Transverse colon (tissue), 4 donors: ENCODE measurements at regions not wholly inside any gene's neighbourhood (a gene's known extent, or its start where the extent isn't known, plus 50 kb on each side); places are given as distances from the start of the nearest gene placed in this dataset.

ENCODE experiments used
- DNase-seq: peaks from one replicate; pipeline ENCODE4 v3.0.0-alpha.2; 2019
- H3K27ac ChIP-seq, 4 donors: fragments of 200-600 bp; sonication (generic); 2 replicates each; pipeline ENCODE4 v1.5.1; 2016 to 2018; ENCODE audit warnings: inconsistent platforms in 4 of 4
- H3K27me3 ChIP-seq: fragments of 200-600 bp; sonication (generic); 2 replicates; pipeline ENCODE4 v1.5.1; 2017; ENCODE audit warnings: inconsistent platforms
- H3K36me3 ChIP-seq, 4 donors: fragments of 200-600 bp; sonication (generic); 2 replicates each; pipeline ENCODE4 v1.5.1; 2017 to 2019; ENCODE audit warnings: inconsistent platforms in 4 of 4
- H3K4me1 ChIP-seq, 4 donors: fragments of 200-600 bp; sonication (generic); 2 replicates each; pipeline ENCODE4 v1.5.1; 2017 to 2020; ENCODE audit warnings: inconsistent platforms in 4 of 4
- H3K4me3 ChIP-seq, 4 donors: fragments of 200-600 bp; sonication (generic); 1 replicate in 1 of 4; 2 replicates in 3 of 4; pipeline versions ENCODE4 v1.5.1 to v1.6.1; 2017 to 2019; ENCODE audit warnings: inconsistent platforms in 4 of 4
- H3K9me3 ChIP-seq, 2 donors: fragments of 200-600 bp; sonication (generic); 2 replicates each; pipeline ENCODE4 v1.5.1; 2017 to 2019; ENCODE audit warnings: inconsistent platforms in 2 of 2
- EP300 ChIP-seq: sonication (generic); formaldehyde crosslinking; IDR thresholded peaks from one replicate; pipeline ENCODE4 v1.6.1; 2017; ENCODE audit warnings: antibody characterized with exemption, low read depth
- POLR2A ChIP-seq: fragments of 450-650 bp; IDR thresholded peaks from one replicate; pipeline ENCODE4 v1.6.1; 2016; ENCODE audit warnings: antibody characterized with exemption, mild to moderate bottlenecking, moderate library complexity
- POLR2AphosphoS5 ChIP-seq, 3 donors: sonication (generic); formaldehyde crosslinking; IDR thresholded peaks; one replicate each; pipeline ENCODE4 v1.6.1; 2016; ENCODE audit warnings: antibody characterized with exemption in 3 of 3
- WGBS, 2 donors: methylation state at CpG; one replicate each; pipeline ENCODE4 v1.1.5; 2018; ENCODE audit warnings: low coverage in 1 of 2; 5-methylcytosine and 5-hydroxymethylcytosine counted together
- in situ Hi-C, 4 donors: fragments of 200-750 bp; cut with MboI; loops; one replicate each; pipeline versions ENCODE4 v1.15.0 to v1.15.1; 2017; ENCODE audit warnings: low sequenced_read_pairs in 3 of 4, low pct_ligation_motif_present in 1 of 4, low pct_unique_long_range_greater_than_20kb in 1 of 4
- intact Hi-C: fragments of 100-400 bp; cut with DNase I; formaldehyde crosslinking; loops from one replicate; pipeline ENCODE4 v1.15.1; 2023; ENCODE audit warnings: low total_unique reads
- TF ChIP-seq, protein P1 (sequence below), 5 experiments: fragments of 200-600 bp in 3 of 5; fragments of 450-650 bp in 2 of 5; sonication (generic) in 3 of 5; IDR thresholded peaks; 1 replicate in 2 of 5; 2 replicates in 3 of 5; pipeline ENCODE4 v1.5.1; 2016 to 2017; ENCODE audit warnings: antibody characterized with exemption in 5 of 5, inconsistent platforms in 3 of 5, mild to moderate bottlenecking in 2 of 5, moderate library complexity in 1 of 5

DNA sequence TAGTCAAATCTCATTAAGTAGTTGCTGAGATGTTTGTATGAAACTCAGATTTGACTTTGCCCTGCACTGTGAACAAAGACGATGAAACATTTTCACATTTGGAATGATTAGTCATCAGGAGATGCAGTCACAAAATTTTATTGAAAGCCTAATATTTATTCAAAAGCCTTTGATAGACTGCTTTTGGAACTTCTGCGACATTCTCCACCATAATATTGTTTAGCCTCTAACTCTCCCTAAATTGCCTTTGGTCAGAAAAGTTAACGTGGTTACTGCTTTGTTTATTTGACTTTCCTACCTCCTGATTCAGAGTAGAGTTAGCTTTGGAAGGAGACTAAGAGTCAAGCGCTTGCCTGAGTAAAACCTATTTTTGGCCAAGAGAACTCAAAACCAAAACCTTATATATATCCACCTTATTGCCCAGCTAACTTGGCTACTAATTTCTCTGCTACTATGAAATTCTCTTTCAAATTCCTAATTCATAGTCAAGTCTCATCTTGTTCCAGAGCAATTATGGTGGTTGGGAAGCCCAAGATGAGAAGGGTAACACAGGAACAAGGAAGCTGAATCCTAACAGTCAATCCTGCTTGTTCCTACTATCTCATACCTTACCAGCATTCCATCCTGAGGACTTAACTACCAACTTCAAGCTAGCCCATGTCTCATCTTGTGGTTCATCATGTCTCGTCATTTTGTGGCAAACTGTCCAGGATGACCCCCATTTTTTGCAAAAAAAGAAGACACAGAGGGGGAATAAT lies 429.6 kb downstream of the USP25 start:
- Histone ChIP-seq H3K4me3 (no peak overlapping the region), H3K9me3 (no peaks in the 10 kb centered on the region), H3K27ac (no peak overlapping the region), H3K27me3 (no peaks in the 10 kb centered on the region), H3K4me1 (no peaks in the 10 kb centered on the region), H3K36me3 (no peaks in the 10 kb centered on the region)
- WGBS, 2 donors = 50 to 60% methylated on average over 4 to 5 of the region's 5 CpGs
- intact Hi-C loops = no loop called here
- no peak for DNase-seq
- TF ChIP-seq POLR2A (no peak), POLR2AphosphoS5 (IDR thresholded peaks at IDR 0.05) (no peak), EP300 (no peak)
- TF ChIP-seq, protein P1, sequence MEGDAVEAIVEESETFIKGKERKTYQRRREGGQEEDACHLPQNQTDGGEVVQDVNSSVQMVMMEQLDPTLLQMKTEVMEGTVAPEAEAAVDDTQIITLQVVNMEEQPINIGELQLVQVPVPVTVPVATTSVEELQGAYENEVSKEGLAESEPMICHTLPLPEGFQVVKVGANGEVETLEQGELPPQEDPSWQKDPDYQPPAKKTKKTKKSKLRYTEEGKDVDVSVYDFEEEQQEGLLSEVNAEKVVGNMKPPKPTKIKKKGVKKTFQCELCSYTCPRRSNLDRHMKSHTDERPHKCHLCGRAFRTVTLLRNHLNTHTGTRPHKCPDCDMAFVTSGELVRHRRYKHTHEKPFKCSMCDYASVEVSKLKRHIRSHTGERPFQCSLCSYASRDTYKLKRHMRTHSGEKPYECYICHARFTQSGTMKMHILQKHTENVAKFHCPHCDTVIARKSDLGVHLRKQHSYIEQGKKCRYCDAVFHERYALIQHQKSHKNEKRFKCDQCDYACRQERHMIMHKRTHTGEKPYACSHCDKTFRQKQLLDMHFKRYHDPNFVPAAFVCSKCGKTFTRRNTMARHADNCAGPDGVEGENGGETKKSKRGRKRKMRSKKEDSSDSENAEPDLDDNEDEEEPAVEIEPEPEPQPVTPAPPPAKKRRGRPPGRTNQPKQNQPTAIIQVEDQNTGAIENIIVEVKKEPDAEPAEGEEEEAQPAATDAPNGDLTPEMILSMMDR (IDR thresholded peaks at IDR 0.05) = no peak
- in situ Hi-C loops = no loop called here

DNA sequence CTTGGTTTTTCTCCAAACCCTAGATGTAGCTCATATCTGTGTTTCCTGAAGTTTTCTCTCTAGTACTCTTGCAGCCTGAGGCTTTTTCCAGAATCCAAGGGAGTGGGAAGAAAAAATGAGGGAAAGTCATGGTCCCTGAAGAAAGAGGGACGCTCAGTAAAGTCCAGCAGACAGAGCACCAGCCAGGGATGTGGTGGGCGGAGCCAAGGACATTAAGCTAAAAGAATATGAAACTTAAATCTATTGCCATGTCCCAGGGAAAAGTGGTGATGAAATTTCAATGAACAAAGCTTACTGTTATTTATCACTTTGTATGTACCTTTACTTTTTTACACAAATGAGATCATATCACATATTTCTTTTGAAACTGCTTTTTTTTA lies 430.2 kb downstream of the USP25 start:
- H3K4me3 ChIP-seq = no peak overlapping the region
- no peaks in the 10 kb centered on the region for H3K36me3 ChIP-seq
- no peak overlapping the region for H3K27ac ChIP-seq
- TF ChIP-seq EP300 = no peak
- in situ Hi-C loops = no loop called here
- WGBS, 2 donors = 75 to 81% methylated on average over 2 of the region's 2 CpGs
- no peak for DNase-seq
- intact Hi-C loops = no loop called here
- H3K27me3 ChIP-seq = no peaks in the 10 kb centered on the region
- H3K4me1 ChIP-seq = no peaks in the 10 kb centered on the region
- H3K9me3 ChIP-seq = no peaks in the 10 kb centered on the region

DNA sequence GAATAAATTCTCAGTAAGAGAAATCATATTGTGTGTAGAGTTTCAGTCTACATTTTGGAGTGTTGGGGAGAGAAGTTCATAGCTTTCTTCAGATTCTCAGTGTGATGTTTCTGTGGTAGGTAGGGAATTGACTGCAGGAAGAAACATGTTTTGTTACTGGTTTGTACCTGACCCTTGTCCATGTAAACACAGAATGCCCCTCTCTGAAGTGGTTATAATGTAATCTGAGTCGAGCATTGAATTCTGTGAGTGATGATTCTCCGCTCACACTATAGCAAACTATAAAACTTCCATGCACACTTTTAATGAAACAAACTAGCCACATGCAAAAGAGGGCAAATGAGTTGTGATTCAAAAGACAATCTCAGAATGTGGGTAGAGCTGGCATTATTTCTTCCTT lies 433.2 kb downstream of the USP25 start:
- in situ Hi-C loops (no loop called here), intact Hi-C loops (no loop called here)
- 51 to 63% methylated on average over 2 of the region's 2 CpGs for WGBS, 2 donors

DNA sequence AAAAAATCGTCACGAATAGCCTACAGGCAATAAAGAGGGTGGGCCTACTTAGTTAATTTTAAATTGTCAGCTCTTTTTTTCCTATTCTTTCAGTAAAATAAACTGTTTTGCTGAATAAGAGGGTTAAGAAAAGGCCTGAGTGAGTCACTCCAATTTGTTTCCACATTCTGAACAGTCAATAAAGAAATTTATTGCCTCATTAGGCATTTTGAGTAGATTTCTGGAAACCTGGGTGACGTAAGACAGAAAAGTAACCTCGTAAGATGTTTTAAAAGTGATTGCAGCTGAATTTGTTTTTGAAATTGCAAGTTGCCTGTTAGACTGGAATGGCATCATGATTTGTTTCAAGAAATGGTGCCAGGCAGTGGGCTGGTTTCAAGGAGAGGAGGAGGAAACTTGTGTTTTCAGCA lies 439.3 kb downstream of the USP25 start:
- no peak overlapping the region for H3K4me3 ChIP-seq
- H3K27me3 ChIP-seq = no peaks in the 10 kb centered on the region
- H3K9me3 ChIP-seq = no peaks in the 10 kb centered on the region
- no peak for TF ChIP-seq POLR2A
- no peak for TF ChIP-seq POLR2AphosphoS5 (IDR thresholded peaks at IDR 0.05)
- no peak for TF ChIP-seq EP300
- TF ChIP-seq, protein P1 (IDR thresholded peaks at IDR 0.05) = no peak
- intact Hi-C loops (no loop called here), in situ Hi-C loops (no loop called here)
- no peak overlapping the region for H3K27ac ChIP-seq
- 40 to 49% methylated on average over 4 of the region's 4 CpGs for WGBS, 2 donors
- H3K4me1 ChIP-seq = no peaks in the 10 kb centered on the region
- no peak for DNase-seq
- H3K36me3 ChIP-seq = no peaks in the 10 kb centered on the region

More for the DNA sequence above, 433.2 kb downstream of the USP25 start:
- no peak overlapping the region for H3K27ac ChIP-seq
- H3K36me3 ChIP-seq = no peaks in the 10 kb centered on the region
- no peaks in the 10 kb centered on the region for H3K9me3 ChIP-seq
- no peak for DNase-seq
- no peaks in the 10 kb centered on the region for H3K27me3 ChIP-seq
- no peaks in the 10 kb centered on the region for H3K4me1 ChIP-seq
- no peak overlapping the region for H3K4me3 ChIP-seq
- TF ChIP-seq EP300 = no peak
- no peak for TF ChIP-seq POLR2A
- TF ChIP-seq, protein P1 (IDR thresholded peaks at IDR 0.05) = no peak
- no peak for TF ChIP-seq POLR2AphosphoS5 (IDR thresholded peaks at IDR 0.05)

DNA sequence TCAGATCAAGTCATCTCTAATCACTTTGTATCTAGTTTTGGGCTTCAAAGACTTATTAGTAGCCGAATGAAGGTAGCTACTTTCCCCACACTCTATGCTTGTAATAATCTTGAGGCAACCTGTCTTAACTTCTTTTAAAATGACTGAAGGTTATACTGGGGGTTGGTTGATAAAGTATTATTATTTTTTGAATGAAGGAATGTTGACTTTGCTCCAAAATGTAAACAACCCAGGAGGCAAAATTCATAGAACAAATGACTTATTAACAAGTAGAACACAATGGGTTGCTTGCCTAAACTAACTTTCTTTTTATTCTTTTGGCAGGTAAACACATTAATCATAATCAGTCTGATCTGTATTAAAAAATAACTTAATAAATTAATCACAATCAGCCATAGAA lies 440.0 kb downstream of the USP25 start:
- no peaks in the 10 kb centered on the region for H3K4me1 ChIP-seq
- DNase-seq = no peak
- no peaks in the 10 kb centered on the region for H3K9me3 ChIP-seq
- H3K36me3 ChIP-seq = no peaks in the 10 kb centered on the region
- no peak overlapping the region for H3K27ac ChIP-seq
- H3K27me3 ChIP-seq = no peaks in the 10 kb centered on the region
- WGBS, 2 donors = 88% methylated on average over 1 of the region's 1 CpG; no CpG with 5 or more reads in 1 of the 2 donors
- intact Hi-C loops (no loop called here), in situ Hi-C loops (no loop called here)
- no peak overlapping the region for H3K4me3 ChIP-seq
- TF ChIP-seq EP300 (no peak), POLR2A (no peak), POLR2AphosphoS5 (IDR thresholded peaks at IDR 0.05) (no peak)
- TF ChIP-seq, protein P1 (IDR thresholded peaks at IDR 0.05) = no peak
